SK-N-SH treated with all-trans-retinoic acid at 6 μM for 48 hours (cell line): ENCODE measurements at regions not wholly inside any gene's neighbourhood (a gene's known extent, or its start where the extent isn't known, plus 50 kb on each side); places are given as distances from the start of the nearest gene placed in this dataset.
"Not testable (repeated sequence)": the region's sequence is repeated elsewhere in the genome, so short reads cannot be mapped to it uniquely, and the experiment has no call there.

ENCODE experiments used
- GLIS3 ChIP-seq: fragments of 250-450 bp; sonication (Bioruptor Pico); IDR thresholded peaks from 2 replicates; pipeline ENCODE4 v1.5.0; 2020; ENCODE audit warnings: mild to moderate bottlenecking, moderate library complexity
- RARB ChIP-seq: fragments of 250-450 bp; sonication (Bioruptor Pico); IDR thresholded peaks from 2 replicates; pipeline ENCODE4 v1.8.0; 2021; ENCODE audit warnings: mild to moderate bottlenecking, moderate library complexity
- TF ChIP-seq, protein P1 (sequence below): fragments of 250-450 bp; sonication (Bioruptor Pico); IDR thresholded peaks from 2 replicates; pipeline ENCODE4 v1.5.1; 2020; ENCODE audit warnings: low read depth, mild to moderate bottlenecking, moderate library complexity
- TF ChIP-seq, protein P2 (sequence below): fragments of 250-450 bp; sonication (Bioruptor Pico); IDR thresholded peaks from 2 replicates; pipeline ENCODE4 v1.5.1; 2021; ENCODE audit warnings: mild to moderate bottlenecking, moderate library complexity

DNA sequence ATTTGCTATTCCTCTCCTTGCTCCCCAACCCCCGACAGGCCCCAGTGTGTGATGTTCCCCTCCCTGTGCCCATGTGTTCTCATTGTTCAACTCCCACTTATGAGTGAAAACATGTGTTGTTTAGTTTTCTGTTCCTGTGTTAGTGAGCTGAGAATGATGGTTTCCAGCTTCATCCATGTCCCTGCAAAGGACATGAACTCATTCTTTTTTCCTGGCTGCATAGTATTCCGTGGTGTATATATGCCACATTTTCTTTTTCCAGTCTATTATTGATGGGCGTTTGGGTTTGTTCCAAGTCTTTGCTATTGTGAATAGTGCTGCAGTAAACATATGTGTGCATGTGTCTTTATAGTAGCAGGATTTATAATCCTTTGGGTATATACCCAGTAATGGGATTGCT, 412.1 kb downstream of the DCDC2C start:
- TF ChIP-seq RARB, GLIS3 (CRISPR knock-in tag): not testable (repeated sequence)
- TF ChIP-seq, protein P1, sequence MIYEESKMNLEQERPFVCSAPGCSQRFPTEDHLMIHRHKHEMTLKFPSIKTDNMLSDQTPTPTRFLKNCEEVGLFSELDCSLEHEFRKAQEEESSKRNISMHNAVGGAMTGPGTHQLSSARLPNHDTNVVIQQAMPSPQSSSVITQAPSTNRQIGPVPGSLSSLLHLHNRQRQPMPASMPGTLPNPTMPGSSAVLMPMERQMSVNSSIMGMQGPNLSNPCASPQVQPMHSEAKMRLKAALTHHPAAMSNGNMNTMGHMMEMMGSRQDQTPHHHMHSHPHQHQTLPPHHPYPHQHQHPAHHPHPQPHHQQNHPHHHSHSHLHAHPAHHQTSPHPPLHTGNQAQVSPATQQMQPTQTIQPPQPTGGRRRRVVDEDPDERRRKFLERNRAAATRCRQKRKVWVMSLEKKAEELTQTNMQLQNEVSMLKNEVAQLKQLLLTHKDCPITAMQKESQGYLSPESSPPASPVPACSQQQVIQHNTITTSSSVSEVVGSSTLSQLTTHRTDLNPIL (CRISPR knock-in tag) = not testable (repeated sequence)
- TF ChIP-seq, protein P2, sequence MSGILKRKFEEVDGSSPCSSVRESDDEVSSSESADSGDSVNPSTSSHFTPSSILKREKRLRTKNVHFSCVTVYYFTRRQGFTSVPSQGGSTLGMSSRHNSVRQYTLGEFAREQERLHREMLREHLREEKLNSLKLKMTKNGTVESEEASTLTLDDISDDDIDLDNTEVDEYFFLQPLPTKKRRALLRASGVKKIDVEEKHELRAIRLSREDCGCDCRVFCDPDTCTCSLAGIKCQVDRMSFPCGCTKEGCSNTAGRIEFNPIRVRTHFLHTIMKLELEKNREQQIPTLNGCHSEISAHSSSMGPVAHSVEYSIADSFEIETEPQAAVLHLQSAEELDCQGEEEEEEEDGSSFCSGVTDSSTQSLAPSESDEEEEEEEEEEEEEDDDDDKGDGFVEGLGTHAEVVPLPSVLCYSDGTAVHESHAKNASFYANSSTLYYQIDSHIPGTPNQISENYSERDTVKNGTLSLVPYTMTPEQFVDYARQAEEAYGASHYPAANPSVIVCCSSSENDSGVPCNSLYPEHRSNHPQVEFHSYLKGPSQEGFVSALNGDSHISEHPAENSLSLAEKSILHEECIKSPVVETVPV (CRISPR knock-in tag) = not testable (repeated sequence)
